ENCODE measurements at regions not wholly inside any gene's neighbourhood (a gene's known extent, or its start where the extent isn't known, plus 50 kb on each side); places are given as distances from the start of the nearest gene placed in this dataset.

GRCh38 chr6:121733234-121733633 is 297.8 kb downstream of the GJA1 start:
- no peak for TF ChIP-seq GATA2 (IDR thresholded peaks at IDR 0.05; ENCODE audit: low read depth, low read length)
- TF ChIP-seq GATA3 (IDR thresholded peaks at IDR 0.05; ENCODE audit: low read depth, low read length): no peak

Data from SH-SY5Y (cell line).